ENCODE measurements at regions not wholly inside any gene's neighbourhood (a gene's known extent, or its start where the extent isn't known, plus 50 kb on each side); places are given as distances from the start of the nearest gene placed in this dataset.

GRCh38 chr5:148951612-148952011 is 111.2 kb downstream of the SH3TC2 start:
- TF ChIP-seq CTCF (conservative IDR thresholded peaks at IDR 0.05; ENCODE audit: low read length) (no peak), EZH2phosphoT487 (IDR thresholded peaks at IDR 0.05; ENCODE audit: borderline replicate concordance, low read depth, low read length) (no peak)

Data from OCI-LY7 (cell line).